DND-41 (cell line): ENCODE measurements at regions not wholly inside any gene's neighbourhood (a gene's known extent, or its start where the extent isn't known, plus 50 kb on each side); places are given as distances from the start of the nearest gene placed in this dataset.

ENCODE experiments used
- ATAC-seq: fragments of 200-7000 bp; cut with Tn5 transposase; 3 replicates; pipeline ENCODE4 v1.9.1; 2021; ENCODE audit warnings: low read depth; ENCODE audit not compliant: insufficient read depth
- DNase-seq: peaks from one replicate; pipeline ENCODE4 v3.0.0-alpha.2; 2020
- H2AFZ ChIP-seq: 2 replicates; pipeline ENCODE4 v1.6.0; 2012; ENCODE audit warnings: low read depth, low read length
- H3K27ac ChIP-seq: 2 replicates; pipeline ENCODE4 v1.5.1; 2012; ENCODE audit warnings: low read length, inconsistent platforms
- H3K27me3 ChIP-seq: fragments of 200-600 bp; sonication (generic); 2 replicates; pipeline ENCODE4 v1.6.0; 2012; ENCODE audit warnings: low read length, mild to moderate bottlenecking, inconsistent platforms; ENCODE audit not compliant: insufficient read depth, poor library complexity
- H3K36me3 ChIP-seq: 2 replicates; pipeline ENCODE4 v1.5.1; 2012; ENCODE audit warnings: low read length, inconsistent platforms; ENCODE audit not compliant: insufficient read depth
- H3K4me1 ChIP-seq: 2 replicates; pipeline ENCODE4 v1.5.1; 2012; ENCODE audit warnings: mild to moderate bottlenecking, low read length; ENCODE audit not compliant: insufficient read depth
- H3K4me2 ChIP-seq: 2 replicates; pipeline ENCODE4 v1.6.0; 2012; ENCODE audit warnings: mild to moderate bottlenecking, moderate library complexity, low read length, inconsistent platforms; ENCODE audit not compliant: insufficient read depth
- H3K4me3 ChIP-seq, 2 experiments: fragments of 200-600 bp in 1 of 2; shearing (Covaris generic) in 1 of 2; 2 replicates each; pipeline ENCODE4 v1.5.1; 2012 to 2016; ENCODE audit warnings: inconsistent platforms in 2 of 2, low read length in 2 of 2, mild to moderate bottlenecking in 2 of 2, low read depth in 1 of 2, moderate library complexity in 1 of 2
- H3K79me2 ChIP-seq: 2 replicates; pipeline ENCODE4 v1.6.0; 2012; ENCODE audit warnings: low read length, inconsistent platforms; ENCODE audit not compliant: insufficient read depth
- H3K9ac ChIP-seq: 2 replicates; pipeline ENCODE4 v1.6.0; 2012; ENCODE audit warnings: low read depth, mild to moderate bottlenecking, inconsistent platforms, low read length, moderate library complexity
- H3K9me3 ChIP-seq: 2 replicates; pipeline ENCODE4 v1.5.1; 2012; ENCODE audit warnings: low read length, moderate library complexity, mild to moderate bottlenecking, inconsistent platforms; ENCODE audit not compliant: insufficient read depth, severe bottlenecking
- H4K20me1 ChIP-seq: 2 replicates; pipeline ENCODE4 v1.6.0; 2012; ENCODE audit warnings: low read length; ENCODE audit not compliant: insufficient read depth
- CTCF ChIP-seq: IDR thresholded peaks from 2 replicates; pipeline ENCODE4 v1.5.1; 2012; ENCODE audit warnings: borderline replicate concordance, low read length, moderate library complexity, mild to moderate bottlenecking; ENCODE audit not compliant: poor library complexity, severe bottlenecking; ENCODE audit errors: extremely low read depth
- EZH2 ChIP-seq: IDR thresholded peaks from 3 replicates; pipeline ENCODE4 v1.6.1; 2012; ENCODE audit warnings: borderline replicate concordance, low read depth, mild to moderate bottlenecking, moderate library complexity, low read length, inconsistent platforms; ENCODE audit not compliant: severe bottlenecking

GRCh38 chr3:110106805-110107204 lies 769.5 kb upstream of the DPPA4 start:
- H3K4me2 ChIP-seq = no peak overlapping the region
- H3K4me1 ChIP-seq = no peaks in the 10 kb centered on the region
- ATAC-seq = no peak
- no peaks in the 10 kb centered on the region for H4K20me1 ChIP-seq
- H3K36me3 ChIP-seq = no peaks in the 10 kb centered on the region
- no peaks in the 10 kb centered on the region for H3K9me3 ChIP-seq
- no peak overlapping the region for H3K27ac ChIP-seq
- H3K79me2 ChIP-seq = no peaks in the 10 kb centered on the region
- TF ChIP-seq CTCF = no peak
- no peak for TF ChIP-seq EZH2
- DNase-seq = no peak
- H2AFZ ChIP-seq = no peak overlapping the region
- no peaks in the 10 kb centered on the region for H3K27me3 ChIP-seq
- no peak overlapping the region for H3K9ac ChIP-seq
- H3K4me3 ChIP-seq = no peak overlapping the region

GRCh38 chr3:110123946-110124345 lies 786.6 kb upstream of the DPPA4 start:
- TF ChIP-seq CTCF (no peak), EZH2 (no peak)
- H2AFZ ChIP-seq = no peak overlapping the region
- ATAC-seq (no peak), DNase-seq (no peak)
- no peak overlapping the region for H3K4me2 ChIP-seq
- H4K20me1 ChIP-seq = no peaks in the 10 kb centered on the region
- H3K9me3 ChIP-seq = no peaks in the 10 kb centered on the region
- no peak overlapping the region for H3K27ac ChIP-seq
- H3K4me1 ChIP-seq = no peaks in the 10 kb centered on the region
- H3K79me2 ChIP-seq = no peaks in the 10 kb centered on the region
- H3K4me3 ChIP-seq = no peak overlapping the region
- H3K36me3 ChIP-seq = no peaks in the 10 kb centered on the region
- no peak overlapping the region for H3K9ac ChIP-seq
- no peaks in the 10 kb centered on the region for H3K27me3 ChIP-seq

- Histone ChIP-seq H3K4me1 (no peaks in the 10 kb centered on the region), H3K79me2 (no peaks in the 10 kb centered on the region), H3K4me2 (no peak overlapping the region), H3K9ac (no peak overlapping the region), H3K27me3 (no peaks in the 10 kb centered on the region), H3K4me3 (no peak overlapping the region), H4K20me1 (no peaks in the 10 kb centered on the region), H3K36me3 (no peaks in the 10 kb centered on the region), H3K9me3 (no peaks in the 10 kb centered on the region), H3K27ac (no peak overlapping the region), H2AFZ (no peak overlapping the region)
- ATAC-seq (no peak), DNase-seq (no peak)
- TF ChIP-seq CTCF = no peak
- no peak for TF ChIP-seq EZH2
These were observed 788.7 kb upstream of the DPPA4 start for GRCh38 chr3:110126065-110126464.

- DNase-seq (no peak), ATAC-seq (no peak)
- no peaks in the 10 kb centered on the region for H3K79me2 ChIP-seq
- TF ChIP-seq EZH2 (no peak), CTCF (no peak)
- H3K36me3 ChIP-seq = no peaks in the 10 kb centered on the region
- H3K9ac ChIP-seq = no peak overlapping the region
- no peaks in the 10 kb centered on the region for H3K27me3 ChIP-seq
- no peaks in the 10 kb centered on the region for H4K20me1 ChIP-seq
- no peak overlapping the region for H2AFZ ChIP-seq
- no peaks in the 10 kb centered on the region for H3K4me1 ChIP-seq
- no peak overlapping the region for H3K4me2 ChIP-seq
- no peak overlapping the region for H3K27ac ChIP-seq
- H3K9me3 ChIP-seq = peaks cover 20% of the 10 kb centered on the region
- no peak overlapping the region for H3K4me3 ChIP-seq
These were observed 796.6 kb upstream of the DPPA4 start for GRCh38 chr3:110133971-110134370.
